ENCODE measurements at regions not wholly inside any gene's neighbourhood (a gene's known extent, or its start where the extent isn't known, plus 50 kb on each side); places are given as distances from the start of the nearest gene placed in this dataset.

DNA sequence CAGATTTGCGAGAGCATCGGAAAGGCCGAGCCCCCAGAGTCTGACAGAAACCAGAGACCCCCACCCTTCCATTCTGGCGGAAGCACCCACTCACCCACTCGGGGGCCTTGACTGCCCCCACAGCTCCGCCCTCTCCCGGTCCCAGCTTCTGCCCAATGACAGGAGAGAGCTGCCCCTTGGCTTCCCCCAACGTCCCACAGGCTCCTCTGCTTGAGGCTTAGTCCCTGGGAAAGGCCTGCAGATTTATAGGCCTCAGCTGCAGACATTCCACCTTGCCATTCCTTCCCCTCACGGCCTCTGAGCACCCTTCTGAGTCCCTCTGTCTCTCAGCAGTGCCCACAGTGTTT lies 125.0 kb upstream of the NCAM1 start:
- no peak for ATAC-seq (ENCODE audit: low FRiP score)
- TF ChIP-seq, protein P1, sequence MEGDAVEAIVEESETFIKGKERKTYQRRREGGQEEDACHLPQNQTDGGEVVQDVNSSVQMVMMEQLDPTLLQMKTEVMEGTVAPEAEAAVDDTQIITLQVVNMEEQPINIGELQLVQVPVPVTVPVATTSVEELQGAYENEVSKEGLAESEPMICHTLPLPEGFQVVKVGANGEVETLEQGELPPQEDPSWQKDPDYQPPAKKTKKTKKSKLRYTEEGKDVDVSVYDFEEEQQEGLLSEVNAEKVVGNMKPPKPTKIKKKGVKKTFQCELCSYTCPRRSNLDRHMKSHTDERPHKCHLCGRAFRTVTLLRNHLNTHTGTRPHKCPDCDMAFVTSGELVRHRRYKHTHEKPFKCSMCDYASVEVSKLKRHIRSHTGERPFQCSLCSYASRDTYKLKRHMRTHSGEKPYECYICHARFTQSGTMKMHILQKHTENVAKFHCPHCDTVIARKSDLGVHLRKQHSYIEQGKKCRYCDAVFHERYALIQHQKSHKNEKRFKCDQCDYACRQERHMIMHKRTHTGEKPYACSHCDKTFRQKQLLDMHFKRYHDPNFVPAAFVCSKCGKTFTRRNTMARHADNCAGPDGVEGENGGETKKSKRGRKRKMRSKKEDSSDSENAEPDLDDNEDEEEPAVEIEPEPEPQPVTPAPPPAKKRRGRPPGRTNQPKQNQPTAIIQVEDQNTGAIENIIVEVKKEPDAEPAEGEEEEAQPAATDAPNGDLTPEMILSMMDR (IDR thresholded peaks at IDR 0.05) = no peak
- DNase-seq (ENCODE audit: low spot score) = no peak

DNA sequence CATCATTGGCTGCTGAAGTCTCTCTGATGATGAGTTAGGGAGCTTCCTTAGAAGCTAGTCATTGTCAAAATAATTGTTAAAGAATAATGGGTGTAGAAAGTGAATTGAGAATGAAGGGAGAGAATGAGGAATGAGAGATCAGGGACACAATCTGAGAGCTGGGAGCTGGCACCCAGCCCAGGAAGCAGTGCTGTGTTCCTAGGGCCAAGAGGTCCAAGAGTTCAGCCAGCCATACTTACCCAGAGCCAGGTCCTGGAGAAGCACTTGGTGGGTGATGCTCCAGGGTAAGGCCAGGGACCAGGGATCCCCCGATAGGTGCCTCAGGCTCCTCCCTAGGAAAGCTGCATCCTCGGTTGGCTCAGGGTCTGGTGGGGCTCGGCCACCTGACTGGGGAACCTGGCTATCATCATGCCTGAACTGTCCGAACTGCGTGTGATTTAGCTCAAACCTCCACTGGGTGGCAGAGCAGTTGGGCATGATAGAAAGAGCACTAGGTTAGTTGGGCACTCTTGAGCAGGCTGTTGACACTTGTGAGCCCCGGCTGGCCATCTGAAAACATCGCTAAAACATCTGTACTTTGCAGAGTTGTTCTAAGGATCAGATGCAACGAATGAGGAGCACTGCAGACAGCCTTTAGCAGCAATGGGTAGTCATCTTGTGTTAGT lies 123.9 kb upstream of the NCAM1 start:
- DNase-seq (ENCODE audit: low spot score) (no peak), ATAC-seq (ENCODE audit: low FRiP score) (no peak)
- TF ChIP-seq, protein P1 (IDR thresholded peaks at IDR 0.05) = no peak

DNA sequence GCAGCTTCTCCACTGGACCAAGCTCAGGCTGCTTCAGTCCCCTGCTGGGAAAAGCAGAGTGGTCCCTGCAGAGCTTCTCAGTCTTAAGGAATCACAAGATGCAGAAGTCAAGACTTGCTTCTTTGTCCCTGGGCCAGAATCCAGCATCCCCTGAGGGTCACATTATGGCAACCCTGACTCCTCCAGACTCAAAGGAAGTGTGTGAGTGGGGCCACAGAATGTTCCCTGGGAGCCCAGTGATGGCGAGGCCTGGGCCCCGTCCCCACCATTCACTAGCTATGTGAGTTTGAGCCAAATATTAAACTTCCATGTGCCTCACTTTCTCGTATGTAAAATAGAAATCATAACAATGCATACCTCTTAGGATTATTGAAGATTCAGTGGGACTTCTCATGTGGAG lies 122.2 kb upstream of the NCAM1 start:
- no peak for DNase-seq (ENCODE audit: low spot score)
- ATAC-seq (ENCODE audit: low FRiP score) = no peak
- TF ChIP-seq, protein P1 (IDR thresholded peaks at IDR 0.05) = no peak

DNA sequence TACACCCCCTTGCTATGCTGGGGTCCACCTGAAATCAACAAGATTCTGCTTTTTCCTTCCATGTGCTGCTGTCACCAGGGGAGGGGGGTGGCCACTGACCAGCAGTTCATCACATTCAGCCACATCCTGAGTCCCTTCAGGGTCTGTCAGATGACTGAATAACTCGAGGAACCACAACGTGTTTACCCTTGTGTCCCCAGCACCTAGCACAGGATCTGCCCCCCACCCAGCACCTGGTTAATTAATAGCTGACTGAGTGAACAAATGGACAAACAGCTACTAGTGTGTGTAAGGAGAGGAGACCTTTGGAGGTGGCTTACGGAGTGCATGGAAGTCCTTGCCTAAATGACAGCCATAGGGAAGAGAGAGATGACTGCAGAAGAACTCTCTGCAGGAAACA lies 119.5 kb upstream of the NCAM1 start:
- DNase-seq (ENCODE audit: low spot score) = no peak
- TF ChIP-seq, protein P1 (IDR thresholded peaks at IDR 0.05) = no peak
- no peak for ATAC-seq (ENCODE audit: low FRiP score)

DNA sequence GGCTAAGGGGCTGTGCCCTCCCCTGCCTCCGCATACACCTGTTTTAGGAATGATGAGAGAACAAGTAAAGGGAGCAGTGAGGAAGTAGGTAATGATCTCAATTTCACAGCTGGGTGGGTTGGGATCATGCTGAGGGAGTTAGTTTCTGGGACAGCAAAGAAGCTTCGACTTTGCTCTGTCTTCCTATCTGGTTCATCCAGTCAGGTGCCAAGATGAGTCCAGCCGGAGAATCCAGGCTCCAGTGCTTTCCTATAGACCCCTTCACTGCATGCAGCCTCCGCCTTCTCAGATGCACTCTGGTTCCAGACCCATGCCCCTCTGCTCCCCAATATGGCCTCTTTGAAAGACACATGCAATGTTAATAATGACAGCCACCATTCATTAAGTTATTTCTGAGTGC lies 119.1 kb upstream of the NCAM1 start:
- no peak for DNase-seq (ENCODE audit: low spot score)
- TF ChIP-seq, protein P1 (IDR thresholded peaks at IDR 0.05) = no peak
- no peak for ATAC-seq (ENCODE audit: low FRiP score)

DNA sequence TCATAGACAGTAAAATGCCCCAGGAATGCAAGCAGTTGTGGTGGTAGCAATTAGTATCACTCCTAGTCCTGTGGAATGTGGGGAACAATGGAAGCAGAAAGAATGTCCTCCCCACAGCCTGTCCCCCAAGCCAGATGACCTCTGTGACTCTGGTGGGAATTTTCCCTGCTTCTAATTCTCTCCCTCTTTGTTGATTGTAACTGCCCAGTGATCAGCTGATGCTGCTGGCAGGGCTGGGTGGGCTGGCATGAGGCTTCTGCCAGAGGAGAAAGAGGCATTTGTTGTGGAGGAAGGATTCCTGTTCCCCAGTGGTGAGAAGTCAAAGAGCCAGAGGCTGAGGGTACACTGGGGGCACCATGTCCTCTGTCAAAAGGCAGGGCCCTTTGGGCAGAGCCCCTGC lies 116.7 kb upstream of the NCAM1 start:
- TF ChIP-seq, protein P1 (IDR thresholded peaks at IDR 0.05) = no peak
- DNase-seq (ENCODE audit: low spot score) (no peak), ATAC-seq (ENCODE audit: low FRiP score) (no peak)

DNA sequence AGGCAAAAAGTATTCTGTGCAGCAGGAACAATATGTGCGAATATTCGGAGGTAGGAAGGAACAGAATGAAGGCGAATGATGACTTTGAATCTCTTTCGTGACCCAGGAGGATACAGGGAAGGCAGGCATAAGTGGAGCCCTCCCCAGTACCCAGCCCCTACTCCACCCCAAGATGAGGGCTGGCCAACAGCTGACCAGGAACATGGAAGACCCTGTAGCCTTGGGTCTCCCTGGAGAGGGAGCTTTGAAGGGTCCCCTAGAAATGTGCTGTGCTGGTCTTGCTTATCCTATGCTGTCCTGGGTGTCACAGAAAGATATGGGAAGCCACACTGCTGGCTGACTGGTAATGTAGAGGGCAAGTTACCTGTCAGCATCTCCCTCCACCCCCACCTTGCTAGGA lies 113.7 kb upstream of the NCAM1 start:
- ATAC-seq (ENCODE audit: low FRiP score) (no peak), DNase-seq (ENCODE audit: low spot score) (no peak)
- TF ChIP-seq, protein P1 (IDR thresholded peaks at IDR 0.05) = no peak

Data from omental fat pad (tissue), 3 donors.